HepG2 (cell line): ENCODE measurements at regions not wholly inside any gene's neighbourhood (a gene's known extent, or its start where the extent isn't known, plus 50 kb on each side); places are given as distances from the start of the nearest gene placed in this dataset.

Experiments used
- LBX2 ChIP-seq: sonication (generic); formaldehyde crosslinking; IDR thresholded peaks from 2 replicates; pipeline ENCODE4 v1.5.0; 2020; ENCODE audit warnings: missing genetic modification reagents, mild to moderate bottlenecking, borderline replicate concordance
- ZNF207 ChIP-seq: fragments of 450-650 bp; IDR thresholded peaks from 2 replicates; pipeline ENCODE4 v1.6.1; 2016; ENCODE audit warnings: antibody characterized with exemption, borderline replicate concordance
- TF ChIP-seq, protein P1 (sequence below): sonication (generic); formaldehyde crosslinking; IDR thresholded peaks from one replicate; pipeline ENCODE4 v1.5.1; 2020; ENCODE audit warnings: mild to moderate bottlenecking, missing genetic modification reagents; ENCODE audit errors: not compliant biosample characterization
- TF ChIP-seq, protein P2 (sequence below): sonication (generic); formaldehyde crosslinking; IDR thresholded peaks from 2 replicates; pipeline ENCODE4 v1.8.0; 2022; ENCODE audit warnings: mild to moderate bottlenecking, missing genetic modification reagents; ENCODE audit not compliant: insufficient replicate concordance
- TF ChIP-seq, protein P3 (sequence below): sonication (generic); formaldehyde crosslinking; IDR thresholded peaks from 2 replicates; pipeline ENCODE4 v1.9.0; 2021; ENCODE audit warnings: missing genetic modification reagents, borderline replicate concordance

GRCh38 chr5:74973694-74974093 lies 78.7 kb downstream of the GCNT4 start (continued):
- TF ChIP-seq, protein P1, sequence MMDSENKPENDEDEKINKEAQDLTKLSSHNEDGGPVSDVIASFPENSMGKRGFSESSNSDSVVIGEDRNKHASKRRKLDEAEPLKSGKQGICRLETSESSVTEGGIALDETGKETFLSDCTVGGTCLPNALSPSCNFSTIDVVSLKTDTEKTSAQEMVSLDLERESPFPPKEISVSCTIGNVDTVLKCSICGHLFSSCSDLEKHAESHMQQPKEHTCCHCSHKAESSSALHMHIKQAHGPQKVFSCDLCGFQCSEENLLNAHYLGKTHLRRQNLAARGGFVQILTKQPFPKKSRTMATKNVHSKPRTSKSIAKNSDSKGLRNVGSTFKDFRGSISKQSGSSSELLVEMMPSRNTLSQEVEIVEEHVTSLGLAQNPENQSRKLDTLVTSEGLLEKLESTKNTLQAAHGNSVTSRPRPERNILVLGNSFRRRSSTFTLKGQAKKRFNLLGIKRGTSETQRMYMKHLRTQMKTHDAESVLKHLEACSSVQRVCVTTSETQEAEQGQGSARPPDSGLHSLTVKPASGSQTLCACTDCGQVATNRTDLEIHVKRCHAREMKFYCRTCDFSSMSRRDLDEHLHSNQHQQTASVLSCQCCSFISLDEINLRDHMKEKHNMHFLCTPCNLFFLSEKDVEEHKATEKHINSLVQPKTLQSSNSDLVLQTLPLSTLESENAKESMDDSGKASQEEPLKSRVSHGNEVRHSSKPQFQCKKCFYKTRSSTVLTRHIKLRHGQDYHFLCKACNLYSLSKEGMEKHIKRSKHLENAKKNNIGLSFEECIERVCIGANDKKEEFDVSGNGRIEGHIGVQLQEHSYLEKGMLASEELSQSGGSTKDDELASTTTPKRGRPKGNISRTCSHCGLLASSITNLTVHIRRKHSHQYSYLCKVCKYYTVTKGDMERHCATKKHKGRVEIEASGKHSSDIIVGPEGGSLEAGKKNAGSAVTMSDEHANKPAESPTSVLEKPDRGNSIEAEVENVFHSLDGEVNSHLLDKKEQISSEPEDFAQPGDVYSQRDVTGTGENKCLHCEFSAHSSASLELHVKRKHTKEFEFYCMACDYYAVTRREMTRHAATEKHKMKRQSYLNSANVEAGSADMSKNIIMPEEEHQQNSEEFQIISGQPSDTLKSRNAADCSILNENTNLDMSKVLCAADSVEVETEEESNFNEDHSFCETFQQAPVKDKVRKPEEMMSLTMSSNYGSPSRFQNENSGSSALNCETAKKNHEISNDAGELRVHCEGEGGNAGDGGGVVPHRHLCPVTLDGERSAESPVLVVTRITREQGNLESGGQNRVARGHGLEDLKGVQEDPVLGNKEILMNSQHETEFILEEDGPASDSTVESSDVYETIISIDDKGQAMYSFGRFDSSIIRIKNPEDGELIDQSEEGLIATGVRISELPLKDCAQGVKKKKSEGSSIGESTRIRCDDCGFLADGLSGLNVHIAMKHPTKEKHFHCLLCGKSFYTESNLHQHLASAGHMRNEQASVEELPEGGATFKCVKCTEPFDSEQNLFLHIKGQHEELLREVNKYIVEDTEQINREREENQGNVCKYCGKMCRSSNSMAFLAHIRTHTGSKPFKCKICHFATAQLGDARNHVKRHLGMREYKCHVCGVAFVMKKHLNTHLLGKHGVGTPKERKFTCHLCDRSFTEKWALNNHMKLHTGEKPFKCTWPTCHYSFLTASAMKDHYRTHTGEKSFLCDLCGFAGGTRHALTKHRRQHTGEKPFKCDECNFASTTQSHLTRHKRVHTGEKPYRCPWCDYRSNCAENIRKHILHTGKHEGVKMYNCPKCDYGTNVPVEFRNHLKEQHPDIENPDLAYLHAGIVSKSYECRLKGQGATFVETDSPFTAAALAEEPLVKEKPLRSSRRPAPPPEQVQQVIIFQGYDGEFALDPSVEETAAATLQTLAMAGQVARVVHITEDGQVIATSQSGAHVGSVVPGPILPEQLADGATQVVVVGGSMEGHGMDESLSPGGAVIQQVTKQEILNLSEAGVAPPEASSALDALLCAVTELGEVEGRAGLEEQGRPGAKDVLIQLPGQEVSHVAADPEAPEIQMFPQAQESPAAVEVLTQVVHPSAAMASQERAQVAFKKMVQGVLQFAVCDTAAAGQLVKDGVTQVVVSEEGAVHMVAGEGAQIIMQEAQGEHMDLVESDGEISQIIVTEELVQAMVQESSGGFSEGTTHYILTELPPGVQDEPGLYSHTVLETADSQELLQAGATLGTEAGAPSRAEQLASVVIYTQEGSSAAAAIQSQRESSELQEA (CRISPR knock-in tag), result no peak
- no peak for TF ChIP-seq LBX2 (CRISPR knock-in tag)
- TF ChIP-seq ZNF207, result no peak
- TF ChIP-seq, protein P2, sequence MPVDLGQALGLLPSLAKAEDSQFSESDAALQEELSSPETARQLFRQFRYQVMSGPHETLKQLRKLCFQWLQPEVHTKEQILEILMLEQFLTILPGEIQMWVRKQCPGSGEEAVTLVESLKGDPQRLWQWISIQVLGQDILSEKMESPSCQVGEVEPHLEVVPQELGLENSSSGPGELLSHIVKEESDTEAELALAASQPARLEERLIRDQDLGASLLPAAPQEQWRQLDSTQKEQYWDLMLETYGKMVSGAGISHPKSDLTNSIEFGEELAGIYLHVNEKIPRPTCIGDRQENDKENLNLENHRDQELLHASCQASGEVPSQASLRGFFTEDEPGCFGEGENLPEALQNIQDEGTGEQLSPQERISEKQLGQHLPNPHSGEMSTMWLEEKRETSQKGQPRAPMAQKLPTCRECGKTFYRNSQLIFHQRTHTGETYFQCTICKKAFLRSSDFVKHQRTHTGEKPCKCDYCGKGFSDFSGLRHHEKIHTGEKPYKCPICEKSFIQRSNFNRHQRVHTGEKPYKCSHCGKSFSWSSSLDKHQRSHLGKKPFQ (CRISPR knock-in tag), result no peak
- TF ChIP-seq, protein P3, sequence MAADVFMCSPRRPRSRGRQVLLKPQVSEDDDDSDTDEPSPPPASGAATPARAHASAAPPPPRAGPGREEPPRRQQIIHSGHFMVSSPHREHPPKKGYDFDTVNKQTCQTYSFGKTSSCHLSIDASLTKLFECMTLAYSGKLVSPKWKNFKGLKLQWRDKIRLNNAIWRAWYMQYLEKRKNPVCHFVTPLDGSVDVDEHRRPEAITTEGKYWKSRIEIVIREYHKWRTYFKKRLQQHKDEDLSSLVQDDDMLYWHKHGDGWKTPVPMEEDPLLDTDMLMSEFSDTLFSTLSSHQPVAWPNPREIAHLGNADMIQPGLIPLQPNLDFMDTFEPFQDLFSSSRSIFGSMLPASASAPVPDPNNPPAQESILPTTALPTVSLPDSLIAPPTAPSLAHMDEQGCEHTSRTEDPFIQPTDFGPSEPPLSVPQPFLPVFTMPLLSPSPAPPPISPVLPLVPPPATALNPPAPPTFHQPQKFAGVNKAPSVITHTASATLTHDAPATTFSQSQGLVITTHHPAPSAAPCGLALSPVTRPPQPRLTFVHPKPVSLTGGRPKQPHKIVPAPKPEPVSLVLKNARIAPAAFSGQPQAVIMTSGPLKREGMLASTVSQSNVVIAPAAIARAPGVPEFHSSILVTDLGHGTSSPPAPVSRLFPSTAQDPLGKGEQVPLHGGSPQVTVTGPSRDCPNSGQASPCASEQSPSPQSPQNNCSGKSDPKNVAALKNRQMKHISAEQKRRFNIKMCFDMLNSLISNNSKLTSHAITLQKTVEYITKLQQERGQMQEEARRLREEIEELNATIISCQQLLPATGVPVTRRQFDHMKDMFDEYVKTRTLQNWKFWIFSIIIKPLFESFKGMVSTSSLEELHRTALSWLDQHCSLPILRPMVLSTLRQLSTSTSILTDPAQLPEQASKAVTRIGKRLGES (CRISPR knock-in tag), result no peak
